ENCODE measurements at regions not wholly inside any gene's neighbourhood (a gene's known extent, or its start where the extent isn't known, plus 50 kb on each side); places are given as distances from the start of the nearest gene placed in this dataset.
"Not testable (repeated sequence)": the region's sequence is repeated elsewhere in the genome, so short reads cannot be mapped to it uniquely, and the experiment has no call there.

DNA sequence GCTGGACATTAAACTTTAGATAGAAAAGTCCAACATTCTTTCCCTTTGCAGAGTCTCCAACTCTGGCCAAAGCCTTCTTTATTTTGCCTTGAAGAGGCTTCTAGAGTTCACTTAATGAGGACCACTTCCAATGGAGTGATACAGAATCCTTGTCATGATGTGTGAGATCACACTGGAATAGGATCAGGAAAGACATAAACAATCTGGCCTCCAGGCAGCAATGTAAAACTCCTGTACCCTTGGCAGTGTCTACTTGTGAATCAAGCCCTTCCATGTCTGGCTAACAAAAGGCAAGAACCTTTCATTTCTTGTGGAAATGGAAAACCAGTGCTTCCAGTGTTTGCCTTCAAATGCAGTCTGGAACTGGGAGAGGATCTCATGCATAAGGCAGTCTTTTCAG lies 56.5 kb upstream of the FIBIN start:
- no peak overlapping the region for H3K4me3 ChIP-seq (ENCODE audit: control insufficient read depth in 2 of 3, extremely low read depth in 1 of 3, insufficient read depth in 2 of 3, low read depth in 1 of 3, low read length in 3 of 3)
- no peak overlapping the region for H3K4me2 ChIP-seq (ENCODE audit: control insufficient read depth, extremely low read depth, insufficient read depth, low read depth, low read length)
- dilution Hi-C loops (cut with MboI; ENCODE audit: extremely low pct_ligation_motif_present, low sequenced_read_pairs) = no loop called here
- no peak for FAIRE-seq
- no peaks in the 10 kb centered on the region for H3K4me1 ChIP-seq (ENCODE audit: control insufficient read depth, extremely low read depth, insufficient read depth, low read length)
- H3K27ac ChIP-seq (ENCODE audit: control insufficient read depth, insufficient read depth, low read length) = no peak overlapping the region
- no peak overlapping the region for H3K9ac ChIP-seq (ENCODE audit: control insufficient read depth, extremely low read depth, insufficient read depth, low read length)
- H3K9me1 ChIP-seq (ENCODE audit: control insufficient read depth, extremely low read depth, insufficient read depth, low read length) = no peaks in the 10 kb centered on the region
- no peaks in the 10 kb centered on the region for H3K79me2 ChIP-seq (ENCODE audit: control insufficient read depth, insufficient read depth, low read length)
- H4K20me1 ChIP-seq (ENCODE audit: control insufficient read depth, extremely low read depth, insufficient read depth, low read length) = no peaks in the 10 kb centered on the region
- TF ChIP-seq, protein P1, sequence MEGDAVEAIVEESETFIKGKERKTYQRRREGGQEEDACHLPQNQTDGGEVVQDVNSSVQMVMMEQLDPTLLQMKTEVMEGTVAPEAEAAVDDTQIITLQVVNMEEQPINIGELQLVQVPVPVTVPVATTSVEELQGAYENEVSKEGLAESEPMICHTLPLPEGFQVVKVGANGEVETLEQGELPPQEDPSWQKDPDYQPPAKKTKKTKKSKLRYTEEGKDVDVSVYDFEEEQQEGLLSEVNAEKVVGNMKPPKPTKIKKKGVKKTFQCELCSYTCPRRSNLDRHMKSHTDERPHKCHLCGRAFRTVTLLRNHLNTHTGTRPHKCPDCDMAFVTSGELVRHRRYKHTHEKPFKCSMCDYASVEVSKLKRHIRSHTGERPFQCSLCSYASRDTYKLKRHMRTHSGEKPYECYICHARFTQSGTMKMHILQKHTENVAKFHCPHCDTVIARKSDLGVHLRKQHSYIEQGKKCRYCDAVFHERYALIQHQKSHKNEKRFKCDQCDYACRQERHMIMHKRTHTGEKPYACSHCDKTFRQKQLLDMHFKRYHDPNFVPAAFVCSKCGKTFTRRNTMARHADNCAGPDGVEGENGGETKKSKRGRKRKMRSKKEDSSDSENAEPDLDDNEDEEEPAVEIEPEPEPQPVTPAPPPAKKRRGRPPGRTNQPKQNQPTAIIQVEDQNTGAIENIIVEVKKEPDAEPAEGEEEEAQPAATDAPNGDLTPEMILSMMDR (optimal IDR thresholded peaks at IDR 0.05 in 1 of 3, IDR thresholded peaks at IDR 0.05 in 1 of 3, conservative IDR thresholded peaks at IDR 0.05 in 1 of 3; ENCODE audit: extremely low read depth in 1 of 3, insufficient read depth in 2 of 3, low read length in 3 of 3) = no peak
- TF ChIP-seq EZH2 (IDR thresholded peaks at IDR 0.05; ENCODE audit: low read length) = no peak
- no peaks in the 10 kb centered on the region for H3K27me3 ChIP-seq (ENCODE audit: control insufficient read depth, extremely low read depth, insufficient read depth, low read length)
- no peak for DNase-seq (ENCODE audit: low read depth, low spot score)
- H2AFZ ChIP-seq (ENCODE audit: control insufficient read depth, low read length) = no peak overlapping the region
- H3K36me3 ChIP-seq (ENCODE audit: control insufficient read depth in 2 of 2, extremely low read depth in 1 of 2, insufficient read depth in 2 of 2, low read length in 2 of 2) = no peaks in the 10 kb centered on the region
- H3K9me3 ChIP-seq (ENCODE audit: control insufficient read depth, low read depth, low read length) = no peaks in the 10 kb centered on the region

DNA sequence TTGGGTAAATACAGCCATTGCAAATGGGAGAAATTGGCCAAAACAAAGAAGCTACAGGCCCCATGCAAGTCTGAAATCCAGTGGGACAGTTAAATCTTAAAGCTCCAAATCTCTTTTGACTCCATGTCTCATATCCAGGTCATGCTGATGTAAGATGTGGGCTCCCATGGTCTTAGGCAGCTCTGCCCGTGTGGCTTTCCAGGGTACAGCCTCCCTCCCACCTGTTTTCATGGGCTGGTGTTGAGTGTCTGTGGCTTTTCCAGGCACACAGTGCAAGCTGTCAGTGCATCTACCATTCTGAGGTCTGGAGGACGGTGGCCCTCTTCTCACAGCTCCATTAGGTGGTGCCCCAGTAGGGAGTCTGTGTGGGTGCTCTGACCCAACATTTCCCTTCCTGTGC lies 53.4 kb upstream of the FIBIN start:
- H3K9me1 ChIP-seq (ENCODE audit: control insufficient read depth, extremely low read depth, insufficient read depth, low read length); H3K9ac ChIP-seq (ENCODE audit: control insufficient read depth, extremely low read depth, insufficient read depth, low read length); H3K36me3 ChIP-seq (ENCODE audit: control insufficient read depth in 2 of 2, extremely low read depth in 1 of 2, insufficient read depth in 2 of 2, low read length in 2 of 2); H3K9me3 ChIP-seq (ENCODE audit: control insufficient read depth, low read depth, low read length); H3K4me1 ChIP-seq (ENCODE audit: control insufficient read depth, extremely low read depth, insufficient read depth, low read length); dilution Hi-C loops (cut with MboI; ENCODE audit: extremely low pct_ligation_motif_present, low sequenced_read_pairs); DNase-seq (ENCODE audit: low read depth, low spot score); H3K4me2 ChIP-seq (ENCODE audit: control insufficient read depth, extremely low read depth, insufficient read depth, low read depth, low read length); H3K79me2 ChIP-seq (ENCODE audit: control insufficient read depth, insufficient read depth, low read length); H4K20me1 ChIP-seq (ENCODE audit: control insufficient read depth, extremely low read depth, insufficient read depth, low read length); H3K27ac ChIP-seq (ENCODE audit: control insufficient read depth, insufficient read depth, low read length); H3K4me3 ChIP-seq (ENCODE audit: control insufficient read depth in 2 of 3, extremely low read depth in 1 of 3, insufficient read depth in 2 of 3, low read depth in 1 of 3, low read length in 3 of 3); H3K27me3 ChIP-seq (ENCODE audit: control insufficient read depth, extremely low read depth, insufficient read depth, low read length); FAIRE-seq; H2AFZ ChIP-seq (ENCODE audit: control insufficient read depth, low read length): not testable (repeated sequence)

DNA sequence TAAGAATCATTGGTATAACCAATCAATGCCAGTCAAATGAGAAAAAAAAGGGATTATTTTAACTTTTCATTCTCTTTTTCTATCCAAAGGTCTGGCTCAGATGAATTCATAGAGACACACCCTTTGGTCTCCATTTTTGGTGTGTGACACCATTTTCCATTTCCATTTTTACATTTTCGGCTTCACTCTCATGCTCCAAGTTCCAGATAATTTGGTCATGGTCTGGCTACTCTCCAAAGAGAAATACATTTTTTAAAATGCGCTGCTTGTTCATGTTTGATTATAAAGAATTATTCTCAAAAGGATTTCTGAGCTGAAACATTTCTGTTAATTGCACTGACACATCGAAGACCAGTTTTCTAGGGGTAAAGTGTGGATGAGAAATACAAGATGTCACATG lies 51.6 kb upstream of the FIBIN start:
- Histone ChIP-seq H2AFZ (ENCODE audit: control insufficient read depth, low read length) (no peak overlapping the region), H3K27ac (ENCODE audit: control insufficient read depth, insufficient read depth, low read length) (no peak overlapping the region)
- FAIRE-seq = no peak

More for the DNA sequence above, 51.6 kb upstream of the FIBIN start:
- Histone ChIP-seq H3K79me2 (ENCODE audit: control insufficient read depth, insufficient read depth, low read length) (no peaks in the 10 kb centered on the region), H3K27me3 (ENCODE audit: control insufficient read depth, extremely low read depth, insufficient read depth, low read length) (no peaks in the 10 kb centered on the region), H3K4me2 (ENCODE audit: control insufficient read depth, extremely low read depth, insufficient read depth, low read depth, low read length) (no peak overlapping the region), H3K4me3 (ENCODE audit: control insufficient read depth in 2 of 3, extremely low read depth in 1 of 3, insufficient read depth in 2 of 3, low read depth in 1 of 3, low read length in 3 of 3) (no peak overlapping the region), H3K36me3 (ENCODE audit: control insufficient read depth in 2 of 2, extremely low read depth in 1 of 2, insufficient read depth in 2 of 2, low read length in 2 of 2) (no peaks in the 10 kb centered on the region), H3K9me1 (ENCODE audit: control insufficient read depth, extremely low read depth, insufficient read depth, low read length) (no peaks in the 10 kb centered on the region), H3K9ac (ENCODE audit: control insufficient read depth, extremely low read depth, insufficient read depth, low read length) (no peak overlapping the region), H3K4me1 (ENCODE audit: control insufficient read depth, extremely low read depth, insufficient read depth, low read length) (peaks cover 2% of the 10 kb centered on the region), H3K9me3 (ENCODE audit: control insufficient read depth, low read depth, low read length) (no peaks in the 10 kb centered on the region), H4K20me1 (ENCODE audit: control insufficient read depth, extremely low read depth, insufficient read depth, low read length) (no peaks in the 10 kb centered on the region)
- TF ChIP-seq EZH2 (IDR thresholded peaks at IDR 0.05; ENCODE audit: low read length) = no peak
- TF ChIP-seq, protein P1 (optimal IDR thresholded peaks at IDR 0.05 in 1 of 3, IDR thresholded peaks at IDR 0.05 in 1 of 3, conservative IDR thresholded peaks at IDR 0.05 in 1 of 3; ENCODE audit: extremely low read depth in 1 of 3, insufficient read depth in 2 of 3, low read length in 3 of 3) = no peak
- no peak for DNase-seq (ENCODE audit: low read depth, low spot score)
- dilution Hi-C loops (cut with MboI; ENCODE audit: extremely low pct_ligation_motif_present, low sequenced_read_pairs) = no loop called here
